BJ (cell line): ENCODE measurements at regions not wholly inside any gene's neighbourhood (a gene's known extent, or its start where the extent isn't known, plus 50 kb on each side); places are given as distances from the start of the nearest gene placed in this dataset.

Source experiments
- CTCF ChIA-PET: fragments of 350-600 bp; formaldehyde crosslinking; extraction: SDS; loops from one replicate; lab custom pipeline; 2021; ENCODE audit warnings: antibody characterized with exemption, inconsistent platforms; lab: Yijun Ruan, JAX
- POLR2A ChIA-PET: fragments of 300-600 bp; sonication (Branson Sonifier 250); formaldehyde crosslinking; extraction: SDS; loops from one replicate; lab custom pipeline; 2021; ENCODE audit warnings: antibody characterized with exemption; lab: Charles Lee
- DNase-seq: peaks from one replicate; pipeline ENCODE4 v3.0.0-alpha.2; 2011; ENCODE audit warnings: low read depth
- H3K27me3 ChIP-seq: 2 replicates; pipeline ENCODE4 v1.6.0; 2011; ENCODE audit warnings: low read length; ENCODE audit not compliant: control insufficient read depth, insufficient read depth
- H3K36me3 ChIP-seq: 2 replicates; pipeline ENCODE4 v1.5.1; 2011; ENCODE audit warnings: low read length; ENCODE audit not compliant: control insufficient read depth, insufficient read depth
- H3K4me3 ChIP-seq: 2 replicates; pipeline ENCODE4 v1.5.1; 2011; ENCODE audit warnings: low read depth, mild to moderate bottlenecking, control low read depth, low read length
- TF ChIP-seq, protein P1 (sequence below): IDR thresholded peaks from 2 replicates; pipeline ENCODE4 v1.5.1; 2011; ENCODE audit warnings: low read depth, mild to moderate bottlenecking, control low read depth, inconsistent platforms, low read length, moderate library complexity; ENCODE audit not compliant: insufficient read depth

DNA sequence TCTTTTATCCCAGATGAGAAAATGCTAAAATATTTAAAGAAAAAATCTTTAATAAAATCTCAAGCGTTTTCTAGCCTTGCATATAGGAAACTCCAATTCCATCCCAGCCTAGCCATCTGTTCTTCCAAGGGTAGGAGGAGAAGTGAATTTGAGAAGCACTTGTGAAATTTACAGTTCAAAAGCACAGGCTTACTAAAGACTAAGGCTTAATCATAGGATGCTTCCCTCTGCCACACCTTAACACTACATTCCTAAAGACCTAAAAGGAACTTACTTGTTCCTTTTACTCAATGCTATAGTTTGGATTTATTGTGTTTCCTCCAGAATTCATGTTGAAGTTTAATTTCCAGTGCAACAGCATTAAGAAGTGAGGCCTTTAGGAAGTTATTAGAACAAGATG is 764.8 kb upstream of the CADM2 start:
- ChIA-PET POLR2A (no interaction called here), CTCF (no interaction called here)

DNA sequence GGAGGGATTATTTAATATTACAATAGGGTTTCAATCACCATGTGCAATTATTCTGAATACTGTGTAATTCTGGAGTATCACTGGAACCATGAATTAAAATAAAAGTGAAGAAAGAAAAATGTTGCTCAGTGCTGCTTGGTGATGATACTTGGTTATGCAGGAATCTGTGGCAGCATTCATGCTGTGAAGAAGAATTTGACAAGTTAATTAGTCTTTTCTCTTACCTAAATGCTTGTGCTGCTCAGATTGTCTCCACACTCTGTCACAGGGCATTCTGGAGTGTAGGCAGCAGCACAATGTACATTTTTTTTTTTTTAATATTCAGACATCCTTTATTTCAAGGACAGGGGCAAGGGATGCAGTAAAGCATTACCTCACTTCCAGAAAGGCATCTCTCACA is 749.3 kb upstream of the CADM2 start:
- no peak for DNase-seq
- Histone ChIP-seq H3K27me3 (no peaks in the 10 kb centered on the region), H3K36me3 (no peaks in the 10 kb centered on the region), H3K4me3 (no peak overlapping the region)
- CTCF ChIA-PET: no interaction called here
- POLR2A ChIA-PET: no interaction called here
- TF ChIP-seq, protein P1, sequence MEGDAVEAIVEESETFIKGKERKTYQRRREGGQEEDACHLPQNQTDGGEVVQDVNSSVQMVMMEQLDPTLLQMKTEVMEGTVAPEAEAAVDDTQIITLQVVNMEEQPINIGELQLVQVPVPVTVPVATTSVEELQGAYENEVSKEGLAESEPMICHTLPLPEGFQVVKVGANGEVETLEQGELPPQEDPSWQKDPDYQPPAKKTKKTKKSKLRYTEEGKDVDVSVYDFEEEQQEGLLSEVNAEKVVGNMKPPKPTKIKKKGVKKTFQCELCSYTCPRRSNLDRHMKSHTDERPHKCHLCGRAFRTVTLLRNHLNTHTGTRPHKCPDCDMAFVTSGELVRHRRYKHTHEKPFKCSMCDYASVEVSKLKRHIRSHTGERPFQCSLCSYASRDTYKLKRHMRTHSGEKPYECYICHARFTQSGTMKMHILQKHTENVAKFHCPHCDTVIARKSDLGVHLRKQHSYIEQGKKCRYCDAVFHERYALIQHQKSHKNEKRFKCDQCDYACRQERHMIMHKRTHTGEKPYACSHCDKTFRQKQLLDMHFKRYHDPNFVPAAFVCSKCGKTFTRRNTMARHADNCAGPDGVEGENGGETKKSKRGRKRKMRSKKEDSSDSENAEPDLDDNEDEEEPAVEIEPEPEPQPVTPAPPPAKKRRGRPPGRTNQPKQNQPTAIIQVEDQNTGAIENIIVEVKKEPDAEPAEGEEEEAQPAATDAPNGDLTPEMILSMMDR: no peak

More for the DNA sequence above, 764.8 kb upstream of the CADM2 start:
- no peak overlapping the region for H3K4me3 ChIP-seq
- H3K36me3 ChIP-seq: no peaks in the 10 kb centered on the region
- H3K27me3 ChIP-seq: no peaks in the 10 kb centered on the region
- no peak for DNase-seq
- TF ChIP-seq, protein P1: no peak

DNA sequence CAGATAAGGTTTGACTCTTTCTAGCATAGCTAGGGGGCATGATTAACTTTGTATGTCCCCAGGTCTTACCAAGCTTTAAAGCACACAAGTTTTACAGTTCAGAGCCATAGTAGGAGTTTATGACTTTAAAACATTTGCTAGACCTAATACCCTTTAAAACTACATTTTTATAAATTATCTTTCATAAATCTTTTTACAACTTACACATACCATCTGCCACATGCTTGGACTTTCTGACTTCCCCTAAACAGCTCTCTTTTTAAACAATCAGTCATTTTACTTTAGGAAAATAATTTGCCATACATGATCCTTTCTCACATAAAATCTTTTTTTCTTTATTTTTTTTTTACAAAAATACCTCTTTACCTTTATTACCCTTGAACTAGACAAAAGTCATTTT is 735.3 kb upstream of the CADM2 start:
- Histone ChIP-seq H3K4me3 (no peak overlapping the region), H3K36me3 (no peaks in the 10 kb centered on the region), H3K27me3 (no peaks in the 10 kb centered on the region)
- DNase-seq: no peak
- ChIA-PET POLR2A (no interaction called here), CTCF (no interaction called here)
- TF ChIP-seq, protein P1: no peak

DNA sequence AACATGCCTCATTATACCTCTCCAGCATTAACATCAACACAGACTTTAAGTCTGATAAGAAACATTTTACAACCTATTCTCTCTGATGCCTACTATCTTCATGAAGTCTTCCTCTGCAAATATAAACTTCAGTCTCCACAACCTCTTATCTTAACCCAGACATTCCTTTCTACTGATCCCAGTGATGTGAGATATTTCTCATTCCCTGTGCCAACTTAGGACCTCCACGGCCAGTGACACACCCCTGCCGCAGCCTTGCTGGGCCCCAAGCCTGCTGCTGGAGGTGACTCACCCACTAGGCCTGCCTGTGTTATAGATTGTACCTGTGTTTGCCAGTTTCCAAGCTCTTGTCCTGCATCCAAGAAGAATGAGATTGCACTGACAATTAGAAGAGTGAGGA is 734.5 kb upstream of the CADM2 start:
- no peak for DNase-seq
- CTCF ChIA-PET: no interaction called here
- H3K4me3 ChIP-seq: no peak overlapping the region
- no peaks in the 10 kb centered on the region for H3K36me3 ChIP-seq
- TF ChIP-seq, protein P1: no peak
- POLR2A ChIA-PET: no interaction called here
- no peaks in the 10 kb centered on the region for H3K27me3 ChIP-seq

DNA sequence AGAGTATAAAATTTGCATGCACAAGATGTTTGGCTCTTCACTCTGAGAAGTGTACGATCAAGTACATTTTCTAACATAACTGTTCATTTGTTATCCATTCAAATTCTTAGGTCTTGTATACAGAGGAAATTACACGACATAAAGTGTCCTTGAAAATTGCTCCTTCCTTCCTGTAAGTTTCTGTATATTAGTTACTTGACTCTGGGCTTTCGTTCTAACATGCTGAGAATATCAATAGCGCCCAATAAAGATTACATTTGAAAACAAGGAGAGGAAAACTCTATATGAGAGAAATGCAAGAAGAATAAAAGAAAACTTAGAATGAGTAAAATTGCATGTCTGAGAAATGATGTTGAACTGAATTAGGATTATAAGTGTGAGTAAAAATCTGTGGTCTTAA is 722.5 kb upstream of the CADM2 start:
- H3K4me3 ChIP-seq: no peak overlapping the region
- ChIA-PET CTCF (no interaction called here), POLR2A (no interaction called here)
- H3K27me3 ChIP-seq: no peaks in the 10 kb centered on the region
- no peaks in the 10 kb centered on the region for H3K36me3 ChIP-seq
- TF ChIP-seq, protein P1: no peak
- no peak for DNase-seq
